Mesothelial cell of epicardium (in vitro differentiated cells): ENCODE measurements at regions not wholly inside any gene's neighbourhood (a gene's known extent, or its start where the extent isn't known, plus 50 kb on each side); places are given as distances from the start of the nearest gene placed in this dataset.
"Not testable (repeated sequence)": the region's sequence is repeated elsewhere in the genome, so short reads cannot be mapped to it uniquely, and the experiment has no call there.

Source experiments
- DNase-seq, 2 experiments: peaks; one replicate each; pipeline ENCODE4 v3.0.0; 2021; ENCODE audit warnings: low spot score in 2 of 2; ENCODE audit not compliant: unreplicated experiment in 2 of 2
- H3K27ac Mint-ChIP-seq: 2 replicates; pipeline ENCODE4 v1.8.0; 2021; ENCODE audit warnings: mixed read lengths
- H3K27me3 Mint-ChIP-seq: 2 replicates; pipeline ENCODE4 v1.8.0; 2021; ENCODE audit warnings: low read depth, mixed read lengths
- H3K36me3 Mint-ChIP-seq: 2 replicates; pipeline ENCODE4 v1.8.0; 2021; ENCODE audit warnings: mixed read lengths
- H3K4me1 Mint-ChIP-seq: 2 replicates; pipeline ENCODE4 v1.8.0; 2021; ENCODE audit warnings: mixed read lengths
- H3K4me3 Mint-ChIP-seq: 2 replicates; pipeline ENCODE4 v1.8.0; 2021; ENCODE audit warnings: mild to moderate bottlenecking, moderate library complexity, mixed read lengths
- H3K9me3 Mint-ChIP-seq: 2 replicates; pipeline ENCODE4 v1.8.0; 2021; ENCODE audit warnings: mixed read lengths
- CTCF ChIP-seq: fragments of 200-600 bp; sonication (generic); IDR thresholded peaks from one replicate; pipeline ENCODE4 v1.5.0; 2021; ENCODE audit warnings: antibody characterized with exemption; ENCODE audit not compliant: unreplicated experiment

GRCh38 chr10:44249490-44249889 is 135.4 kb downstream of the CXCL12 start:
- Mint-ChIP-seq H3K27ac (no peak overlapping the region), H3K4me3 (no peak overlapping the region), H3K9me3 (peaks cover 21% of the 10 kb centered on the region), H3K27me3 (no peaks in the 10 kb centered on the region), H3K36me3 (no peaks in the 10 kb centered on the region), H3K4me1 (peaks cover 11% of the 10 kb centered on the region)
- no peak for TF ChIP-seq CTCF
- no peak for DNase-seq

GRCh38 chr10:44246700-44247099 is 138.2 kb downstream of the CXCL12 start:
- H3K27me3 Mint-ChIP-seq, H3K27ac Mint-ChIP-seq, H3K36me3 Mint-ChIP-seq: not testable (repeated sequence)

GRCh38 chr10:44246287-44246686 is 138.6 kb downstream of the CXCL12 start:
- not testable (repeated sequence) for H3K27me3 Mint-ChIP-seq, H3K4me1 Mint-ChIP-seq, H3K27ac Mint-ChIP-seq, H3K4me3 Mint-ChIP-seq, H3K36me3 Mint-ChIP-seq, DNase-seq
- peaks cover 30% of the 10 kb centered on the region for H3K9me3 Mint-ChIP-seq

More at GRCh38 chr10:44246700-44247099, 138.2 kb downstream of the CXCL12 start:
- not testable (repeated sequence) for DNase-seq, H3K4me1 Mint-ChIP-seq, H3K4me3 Mint-ChIP-seq
- H3K9me3 Mint-ChIP-seq = peaks cover 30% of the 10 kb centered on the region

- Mint-ChIP-seq H3K27ac (no peak overlapping the region), H3K27me3 (no peaks in the 10 kb centered on the region), H3K4me3 (no peak overlapping the region), H3K4me1 (no peaks in the 10 kb centered on the region), H3K36me3 (no peaks in the 10 kb centered on the region), H3K9me3 (peaks cover 30% of the 10 kb centered on the region)
- no peak for DNase-seq
- no peak for TF ChIP-seq CTCF
These were observed 139.3 kb downstream of the CXCL12 start for GRCh38 chr10:44245601-44245938.

GRCh38 chr10:44244745-44245600 is 139.9 kb downstream of the CXCL12 start:
- no peaks in the 10 kb centered on the region for H3K4me1 Mint-ChIP-seq
- no peak overlapping the region for H3K27ac Mint-ChIP-seq

GRCh38 chr10:44243851-44244510 is 140.9 kb downstream of the CXCL12 start:
- Mint-ChIP-seq H3K9me3 (peaks cover 28% of the 10 kb centered on the region), H3K4me1 (no peaks in the 10 kb centered on the region), H3K27me3 (no peaks in the 10 kb centered on the region), H3K4me3 (no peak overlapping the region), H3K36me3 (no peaks in the 10 kb centered on the region), H3K27ac (no peak overlapping the region)
- DNase-seq = no peak
- no peak for TF ChIP-seq CTCF

More at GRCh38 chr10:44244745-44245600, 139.9 kb downstream of the CXCL12 start:
- H3K36me3 Mint-ChIP-seq = no peaks in the 10 kb centered on the region
- H3K4me3 Mint-ChIP-seq = no peak overlapping the region
- H3K27me3 Mint-ChIP-seq = no peaks in the 10 kb centered on the region
- no peak for TF ChIP-seq CTCF
- no peak for DNase-seq
- H3K9me3 Mint-ChIP-seq = peaks cover 30% of the 10 kb centered on the region
